ENCODE measurements at regions not wholly inside any gene's neighbourhood (a gene's known extent, or its start where the extent isn't known, plus 50 kb on each side); places are given as distances from the start of the nearest gene placed in this dataset.
"Not testable (repeated sequence)": the region's sequence is repeated elsewhere in the genome, so short reads cannot be mapped to it uniquely, and the experiment has no call there.

DNA sequence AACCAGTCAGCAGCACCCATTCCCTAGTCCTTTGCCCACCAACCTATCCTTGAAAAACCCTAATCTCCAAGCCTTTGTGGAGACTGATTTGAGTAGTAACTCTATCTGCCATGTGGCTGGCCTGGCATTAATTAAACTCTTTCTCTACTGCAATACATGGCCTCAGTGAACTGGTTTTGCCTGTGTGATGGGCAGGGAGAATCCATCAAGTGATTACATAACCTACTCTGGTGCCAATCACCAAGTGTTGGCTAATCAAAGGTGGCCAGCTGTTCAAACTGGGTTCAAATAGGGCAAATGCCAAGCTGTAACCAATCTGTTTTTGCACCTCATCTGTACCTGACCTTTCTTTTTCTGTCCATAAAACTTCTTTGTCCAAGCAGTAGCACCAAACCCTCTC lies 139.8 kb upstream of the XPO1 start:
- no peak overlapping the region for H3K4me3 ChIP-seq (ENCODE audit: low read depth, low read length)

DNA sequence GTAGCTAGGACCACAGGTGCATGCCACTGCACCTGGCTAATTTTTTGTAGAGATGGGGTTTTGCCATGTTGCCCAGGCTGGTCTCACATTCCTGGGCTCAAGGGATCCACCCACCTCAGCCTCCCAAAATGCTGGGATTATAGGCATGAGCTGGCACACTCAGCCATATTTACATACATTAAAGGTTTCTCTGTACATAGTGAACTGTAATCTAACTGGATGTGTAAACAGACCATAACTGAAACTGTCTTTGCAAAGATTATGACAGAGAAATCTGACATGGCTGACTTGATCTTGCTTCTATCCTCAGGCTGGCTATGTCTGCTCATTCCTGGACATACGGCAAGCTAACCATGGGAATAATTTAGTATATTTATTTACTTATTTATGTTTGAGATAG lies 139.2 kb upstream of the XPO1 start:
- H3K4me3 ChIP-seq (ENCODE audit: low read depth, low read length), result no peak overlapping the region

DNA sequence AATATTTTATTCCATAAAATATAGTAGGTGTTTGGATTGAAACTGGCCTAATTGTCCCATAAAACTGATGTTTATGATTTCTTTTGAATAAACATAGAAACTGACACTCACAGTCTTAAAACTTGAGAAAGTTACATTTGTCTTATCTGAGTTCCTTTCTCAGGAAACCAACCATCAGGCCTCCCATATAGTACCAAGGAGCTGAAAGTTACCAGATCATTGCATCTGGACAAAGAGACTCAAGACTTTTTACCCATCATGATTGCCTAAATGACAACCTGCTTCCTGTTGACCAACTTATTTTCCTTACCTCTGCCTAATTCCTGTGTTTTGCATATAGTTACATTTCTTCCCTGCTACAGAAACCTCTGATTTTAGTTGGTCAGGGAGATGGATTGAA lies 137.0 kb upstream of the XPO1 start:
- no peak overlapping the region for H3K4me3 ChIP-seq (ENCODE audit: low read depth, low read length)

DNA sequence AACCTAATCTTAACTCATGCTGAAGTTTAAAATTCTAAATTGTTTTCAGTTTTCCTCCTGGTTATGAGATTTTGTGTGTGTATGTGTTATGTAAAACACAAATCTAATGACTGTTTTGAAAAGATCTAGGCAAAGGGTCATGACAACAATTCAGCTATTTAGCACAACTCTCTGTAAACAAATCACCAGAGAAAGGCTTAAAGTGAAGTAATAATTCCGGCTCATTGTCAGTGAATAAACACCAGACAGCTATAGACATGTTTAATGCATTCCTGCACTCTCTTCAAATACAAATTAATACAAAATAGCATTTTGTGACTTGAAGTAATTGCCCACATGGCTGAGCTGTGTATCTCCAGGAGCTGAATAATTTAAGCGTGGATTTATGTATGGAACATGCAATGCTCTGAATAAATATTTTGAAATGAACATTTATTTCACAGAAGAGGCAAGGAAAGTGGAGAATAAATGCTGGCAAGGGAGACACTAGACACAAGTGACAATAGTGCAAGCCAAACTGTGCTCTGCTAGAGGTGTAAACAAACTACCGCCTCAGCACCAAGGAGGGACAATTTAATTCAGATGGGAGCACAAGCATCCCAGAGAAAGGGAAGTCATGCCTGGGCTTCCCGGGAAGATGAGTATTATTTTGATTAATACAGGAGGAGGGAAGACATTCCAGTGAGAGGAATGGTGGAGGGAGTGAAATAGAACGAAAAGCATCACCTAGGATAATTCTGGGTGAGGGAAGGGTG lies 133.6 kb upstream of the XPO1 start:
- H3K4me3 ChIP-seq (ENCODE audit: low read depth, low read length), result no peak overlapping the region

- H3K4me3 ChIP-seq (ENCODE audit: low read depth, low read length), result no peak overlapping the region
These were observed 132.7 kb upstream of the XPO1 start for GRCh38 chr2:61670591-61671501.

GRCh38 chr2:61664190-61664589 lies 126.0 kb upstream of the XPO1 start:
- H3K4me3 ChIP-seq (ENCODE audit: low read depth, low read length), result no peak overlapping the region

DNA sequence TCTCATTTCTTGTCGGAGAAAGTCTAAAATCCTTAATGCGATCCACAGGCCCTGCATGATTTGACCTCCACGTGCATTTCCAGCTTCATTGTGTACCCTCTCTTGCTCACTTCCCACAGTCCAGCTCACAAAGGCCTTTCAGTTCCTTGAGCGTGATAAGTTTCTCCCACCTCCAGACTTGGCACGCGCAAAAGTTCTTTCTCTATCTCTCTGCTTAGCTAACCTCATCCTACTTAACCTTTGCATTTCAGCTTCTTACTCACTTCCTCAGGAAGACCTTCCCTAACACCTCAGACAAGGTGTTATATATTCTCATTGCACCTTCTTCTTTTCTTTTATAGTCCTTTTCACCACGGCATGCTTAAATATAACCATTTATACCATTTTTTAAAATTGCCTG lies 124.8 kb upstream of the XPO1 start:
- no peak overlapping the region for H3K4me3 ChIP-seq (ENCODE audit: low read depth, low read length)

- H3K4me3 ChIP-seq (ENCODE audit: low read depth, low read length), result no peak overlapping the region
These were observed 122.6 kb upstream of the XPO1 start for GRCh38 chr2:61660511-61661388.

GRCh38 chr2:61658841-61659780 lies 121.0 kb upstream of the XPO1 start:
- no peak overlapping the region for H3K4me3 ChIP-seq (ENCODE audit: low read depth, low read length)

GRCh38 chr2:61649946-61650345 lies 111.8 kb upstream of the XPO1 start:
- not testable (repeated sequence) for H3K4me3 ChIP-seq (ENCODE audit: low read depth, low read length)

DNA sequence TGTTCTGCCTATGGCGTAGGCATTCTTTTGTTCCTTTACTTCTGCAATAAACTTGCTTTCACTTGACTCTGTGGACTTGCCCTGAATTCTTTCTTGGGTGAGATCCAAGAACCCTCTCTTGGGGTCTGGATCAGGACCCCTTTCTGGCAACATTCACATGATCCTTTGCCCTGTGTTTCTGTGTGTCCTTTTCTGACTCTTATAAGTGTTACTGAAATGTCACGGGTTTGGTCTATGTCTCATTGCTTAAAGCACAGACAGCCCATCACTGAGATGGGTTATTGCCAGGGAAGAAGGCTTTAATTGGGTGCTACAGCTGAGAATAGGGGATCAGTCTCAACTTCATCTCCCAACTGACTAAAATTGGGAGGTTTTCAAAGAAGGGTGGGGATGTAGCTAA lies 110.9 kb upstream of the XPO1 start:
- no peak overlapping the region for H3K4me3 ChIP-seq (ENCODE audit: low read depth, low read length)

DNA sequence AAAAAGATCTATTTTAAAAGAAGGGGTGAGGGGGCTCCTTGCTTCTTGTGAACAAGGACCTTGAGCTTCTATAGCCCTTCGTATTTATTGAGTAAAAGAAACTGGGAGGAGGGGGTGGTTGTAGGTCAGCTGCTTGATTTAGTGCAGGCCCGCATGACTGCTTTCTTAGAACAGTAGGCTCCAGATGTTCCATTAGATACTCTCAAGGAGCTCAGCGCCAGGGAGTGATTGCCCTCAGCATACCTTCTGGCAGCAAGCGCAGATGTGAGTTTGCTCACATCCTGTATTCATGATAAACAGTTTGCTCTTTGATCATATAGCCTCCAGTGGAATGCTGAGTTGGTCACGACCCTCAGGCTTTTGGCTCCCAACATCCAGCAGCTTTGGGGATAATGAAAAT lies 108.9 kb upstream of the XPO1 start:
- no peak overlapping the region for H3K4me3 ChIP-seq (ENCODE audit: low read depth, low read length)

DNA sequence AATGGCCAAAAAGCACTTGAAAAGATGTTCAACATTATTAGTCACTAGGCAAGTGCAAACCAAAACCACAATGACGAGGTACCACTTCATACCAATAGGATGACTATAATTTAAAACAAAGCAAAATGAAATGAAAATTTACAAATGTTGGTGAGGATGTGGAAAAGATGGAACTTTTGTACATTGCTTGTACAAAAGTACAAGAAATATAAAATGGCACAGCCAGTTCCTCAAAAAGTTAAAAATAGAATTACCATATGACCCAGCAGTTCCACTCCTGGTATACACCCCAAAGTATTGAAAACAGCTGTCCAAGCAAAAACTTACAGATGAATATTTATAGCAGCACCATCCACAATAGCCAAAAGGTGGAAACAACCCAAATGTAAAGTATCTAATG lies 107.8 kb upstream of the XPO1 start:
- no peak overlapping the region for H3K4me3 ChIP-seq (ENCODE audit: low read depth, low read length)

DNA sequence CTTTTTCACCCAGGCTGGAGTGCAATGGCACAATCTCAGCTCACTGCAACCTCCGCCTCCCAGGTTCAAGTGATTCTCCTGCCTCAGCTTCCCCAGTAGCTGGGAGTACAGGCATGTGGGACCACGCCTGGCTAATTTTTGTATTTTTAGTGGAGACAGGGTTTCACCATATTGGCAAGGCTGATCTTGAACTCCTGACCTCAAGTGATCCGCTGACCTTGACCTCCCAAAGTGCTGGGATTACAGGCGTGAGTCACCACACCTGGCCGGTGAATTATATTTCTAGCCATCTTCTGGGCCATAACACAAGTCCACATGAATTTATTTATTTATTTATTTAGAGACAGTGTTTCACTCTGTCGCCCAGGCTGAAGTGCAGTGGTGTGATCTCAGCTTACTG lies 105.0 kb upstream of the XPO1 start:
- not testable (repeated sequence) for H3K4me3 ChIP-seq (ENCODE audit: low read depth, low read length)

- no peak overlapping the region for H3K4me3 ChIP-seq (ENCODE audit: low read depth, low read length)
These were observed 102.2 kb upstream of the XPO1 start for GRCh38 chr2:61640406-61640805.

GRCh38 chr2:61639721-61640120 lies 101.6 kb upstream of the XPO1 start:
- H3K4me3 ChIP-seq (ENCODE audit: low read depth, low read length), result no peak overlapping the region

DNA sequence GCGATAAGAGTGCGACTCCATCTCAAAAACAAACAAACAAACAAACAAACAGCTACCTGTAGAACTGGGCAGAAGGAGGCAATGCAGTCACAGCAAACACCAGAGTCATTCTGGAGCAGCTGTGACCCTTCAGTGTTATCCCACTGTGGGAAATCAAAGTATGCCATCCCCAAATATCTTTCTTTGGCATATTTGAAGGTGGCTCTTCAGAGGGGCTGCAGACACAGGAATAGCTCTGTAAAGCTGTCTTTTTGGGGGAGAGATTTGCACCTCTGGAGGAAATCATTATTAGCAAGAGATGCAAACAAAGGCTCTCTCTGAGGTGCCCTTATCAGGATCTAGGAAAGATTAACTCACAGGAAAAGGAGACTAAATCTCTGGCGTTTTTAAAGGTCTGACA lies 98.5 kb upstream of the XPO1 start:
- H3K4me3 ChIP-seq (ENCODE audit: low read depth, low read length), result no peak overlapping the region

- no peak overlapping the region for H3K4me3 ChIP-seq (ENCODE audit: low read depth, low read length)
These were observed 96.4 kb upstream of the XPO1 start for GRCh38 chr2:61634512-61634911.

DNA sequence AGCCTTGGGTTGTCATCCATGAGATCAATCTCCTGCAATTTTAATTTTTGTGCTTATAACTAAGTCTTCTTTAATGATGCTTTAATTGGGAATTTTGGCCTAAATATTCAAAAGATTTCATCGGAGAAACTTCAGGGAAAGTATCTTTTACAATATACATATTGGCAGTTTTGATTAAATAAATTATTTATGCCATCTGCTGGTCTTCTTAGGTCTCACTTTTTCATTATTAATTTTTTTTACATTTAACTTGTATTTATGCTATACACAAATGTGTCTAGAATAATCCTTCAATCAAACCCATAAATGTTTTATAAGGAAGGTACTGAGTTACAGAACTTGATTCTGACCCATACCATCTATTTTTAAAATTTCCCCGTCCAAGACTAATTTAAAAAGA lies 95.1 kb upstream of the XPO1 start:
- H3K4me3 ChIP-seq (ENCODE audit: low read depth, low read length), result no peak overlapping the region
